OCI-LY1 (cell line): ENCODE measurements at regions not wholly inside any gene's neighbourhood (a gene's known extent, or its start where the extent isn't known, plus 50 kb on each side); places are given as distances from the start of the nearest gene placed in this dataset.

Source experiments
- EZH2 ChIP-seq: fragments of 200-600 bp; sonication (generic), shearing (Covaris generic); IDR thresholded peaks from 2 replicates; pipeline ENCODE4 v1.8.0; 2017; ENCODE audit warnings: borderline replicate concordance, mixed run types, mild to moderate bottlenecking, antibody characterized with exemption, low read length, moderate library complexity, mixed read lengths
- TF ChIP-seq, protein P1 (sequence below): fragments of 200-600 bp; sonication (generic), shearing (Covaris generic); IDR thresholded peaks from 2 replicates; pipeline ENCODE4 v1.5.1; 2017; ENCODE audit warnings: mild to moderate bottlenecking, antibody characterized with exemption, low read length, moderate library complexity, mixed read lengths

- TF ChIP-seq, protein P1, sequence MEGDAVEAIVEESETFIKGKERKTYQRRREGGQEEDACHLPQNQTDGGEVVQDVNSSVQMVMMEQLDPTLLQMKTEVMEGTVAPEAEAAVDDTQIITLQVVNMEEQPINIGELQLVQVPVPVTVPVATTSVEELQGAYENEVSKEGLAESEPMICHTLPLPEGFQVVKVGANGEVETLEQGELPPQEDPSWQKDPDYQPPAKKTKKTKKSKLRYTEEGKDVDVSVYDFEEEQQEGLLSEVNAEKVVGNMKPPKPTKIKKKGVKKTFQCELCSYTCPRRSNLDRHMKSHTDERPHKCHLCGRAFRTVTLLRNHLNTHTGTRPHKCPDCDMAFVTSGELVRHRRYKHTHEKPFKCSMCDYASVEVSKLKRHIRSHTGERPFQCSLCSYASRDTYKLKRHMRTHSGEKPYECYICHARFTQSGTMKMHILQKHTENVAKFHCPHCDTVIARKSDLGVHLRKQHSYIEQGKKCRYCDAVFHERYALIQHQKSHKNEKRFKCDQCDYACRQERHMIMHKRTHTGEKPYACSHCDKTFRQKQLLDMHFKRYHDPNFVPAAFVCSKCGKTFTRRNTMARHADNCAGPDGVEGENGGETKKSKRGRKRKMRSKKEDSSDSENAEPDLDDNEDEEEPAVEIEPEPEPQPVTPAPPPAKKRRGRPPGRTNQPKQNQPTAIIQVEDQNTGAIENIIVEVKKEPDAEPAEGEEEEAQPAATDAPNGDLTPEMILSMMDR, result no peak
- no peak for TF ChIP-seq EZH2
Observed at GRCh38 chr5:152306386-152306785, 98.7 kb downstream of the NMUR2 start.
